ENCODE measurements at regions not wholly inside any gene's neighbourhood (a gene's known extent, or its start where the extent isn't known, plus 50 kb on each side); places are given as distances from the start of the nearest gene placed in this dataset.

DNA sequence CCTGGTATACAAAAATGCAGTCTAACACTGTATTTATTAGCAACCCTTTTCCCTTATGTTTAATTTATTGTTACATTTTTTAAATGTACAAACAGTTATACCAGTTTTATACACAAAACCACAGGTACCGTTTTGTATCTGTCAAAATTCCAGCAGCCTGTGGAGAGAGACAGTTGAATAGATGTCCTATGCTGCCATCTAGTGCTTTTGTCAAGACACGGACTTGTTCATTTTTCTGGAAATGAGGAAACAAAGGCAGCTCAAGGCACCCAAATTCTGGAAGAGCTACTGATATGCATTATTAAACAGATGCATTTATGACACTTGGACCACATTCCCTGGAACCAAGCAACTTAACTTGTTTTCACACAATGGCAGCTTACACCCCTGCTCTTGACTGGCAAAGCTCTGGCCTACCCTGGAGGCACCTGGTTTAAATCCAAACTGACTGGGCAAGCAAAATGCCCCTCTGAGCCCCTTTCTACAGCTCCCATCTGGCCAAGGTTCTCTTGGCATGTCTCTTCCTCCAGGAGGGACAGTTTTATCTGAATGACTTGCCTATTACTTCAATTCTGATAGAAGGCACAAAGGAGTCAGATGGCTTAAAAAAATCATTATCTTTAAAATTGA, 286.9 kb upstream of the PRKD1 start:
- no peak for TF ChIP-seq TAF1 (IDR thresholded peaks at IDR 0.05; ENCODE audit: borderline replicate concordance, insufficient read depth, low read length)
- no peak for TF ChIP-seq POLR2AphosphoS5 (IDR thresholded peaks at IDR 0.05; ENCODE audit: low read depth, low read length)
- TF ChIP-seq REST (IDR thresholded peaks at IDR 0.05; ENCODE audit: insufficient read depth in 1 of 2, low read depth in 2 of 2, low read length in 2 of 2) = no peak
- no peak for TF ChIP-seq SIN3A (IDR thresholded peaks at IDR 0.05; ENCODE audit: borderline replicate concordance, insufficient read depth, low read length)
- no peak for TF ChIP-seq FOXP2 (optimal IDR thresholded peaks at IDR 0.05; ENCODE audit: borderline replicate concordance, extremely low read depth, extremely low read length, insufficient read depth)

- TF ChIP-seq FOXP2 (optimal IDR thresholded peaks at IDR 0.05; ENCODE audit: borderline replicate concordance, extremely low read depth, extremely low read length, insufficient read depth) (no peak), REST (IDR thresholded peaks at IDR 0.05; ENCODE audit: insufficient read depth in 1 of 2, low read depth in 2 of 2, low read length in 2 of 2) (no peak), SIN3A (IDR thresholded peaks at IDR 0.05; ENCODE audit: borderline replicate concordance, insufficient read depth, low read length) (no peak)
Measured at GRCh38 chr14:30218907-30219306, 291.3 kb upstream of the PRKD1 start.

- no peak for TF ChIP-seq FOXP2 (optimal IDR thresholded peaks at IDR 0.05; ENCODE audit: borderline replicate concordance, extremely low read depth, extremely low read length, insufficient read depth)
- no peak for TF ChIP-seq REST (IDR thresholded peaks at IDR 0.05; ENCODE audit: insufficient read depth in 1 of 2, low read depth in 2 of 2, low read length in 2 of 2)
- TF ChIP-seq POLR2AphosphoS5 (IDR thresholded peaks at IDR 0.05; ENCODE audit: low read depth, low read length) = no peak
- no peak for TF ChIP-seq TAF1 (IDR thresholded peaks at IDR 0.05; ENCODE audit: borderline replicate concordance, insufficient read depth, low read length)
- TF ChIP-seq SIN3A (IDR thresholded peaks at IDR 0.05; ENCODE audit: borderline replicate concordance, insufficient read depth, low read length) = no peak
Measured at GRCh38 chr14:30221546-30221945, 293.9 kb upstream of the PRKD1 start.

DNA sequence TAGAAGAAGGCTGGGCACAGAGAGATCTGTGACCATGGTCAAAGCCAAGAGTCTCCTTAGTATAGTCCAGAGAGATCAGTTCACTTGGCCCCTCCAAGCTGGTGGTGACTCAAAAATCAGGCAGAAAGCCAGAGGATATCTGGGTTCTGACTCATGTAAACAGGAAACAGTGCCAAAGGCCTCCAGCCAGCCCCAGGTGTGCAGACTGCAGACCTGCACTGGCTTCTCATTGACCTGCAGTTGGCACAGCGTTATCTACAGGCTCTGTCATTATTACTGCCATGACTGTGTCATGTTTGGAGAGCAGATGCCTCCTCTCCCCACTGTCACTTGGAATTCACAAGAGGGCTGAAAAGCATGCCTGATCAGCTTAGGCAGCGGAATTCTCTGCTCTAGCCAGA, 295.7 kb upstream of the PRKD1 start:
- peak; percentile 67 for TF ChIP-seq FOXP2 (optimal IDR thresholded peaks at IDR 0.05; ENCODE audit: borderline replicate concordance, extremely low read depth, extremely low read length, insufficient read depth)
- TF ChIP-seq TAF1 (IDR thresholded peaks at IDR 0.05; ENCODE audit: borderline replicate concordance, insufficient read depth, low read length) = no peak
- TF ChIP-seq POLR2AphosphoS5 (IDR thresholded peaks at IDR 0.05; ENCODE audit: low read depth, low read length) = no peak
- no peak for TF ChIP-seq REST (IDR thresholded peaks at IDR 0.05; ENCODE audit: insufficient read depth in 1 of 2, low read depth in 2 of 2, low read length in 2 of 2)
- no peak for TF ChIP-seq SIN3A (IDR thresholded peaks at IDR 0.05; ENCODE audit: borderline replicate concordance, insufficient read depth, low read length)

GRCh38 chr14:30223966-30224365, 296.3 kb upstream of the PRKD1 start:
- TF ChIP-seq SIN3A (IDR thresholded peaks at IDR 0.05; ENCODE audit: borderline replicate concordance, insufficient read depth, low read length) (no peak), POLR2AphosphoS5 (IDR thresholded peaks at IDR 0.05; ENCODE audit: low read depth, low read length) (no peak), FOXP2 (optimal IDR thresholded peaks at IDR 0.05; ENCODE audit: borderline replicate concordance, extremely low read depth, extremely low read length, insufficient read depth) (no peak), TAF1 (IDR thresholded peaks at IDR 0.05; ENCODE audit: borderline replicate concordance, insufficient read depth, low read length) (no peak), REST (IDR thresholded peaks at IDR 0.05; ENCODE audit: insufficient read depth in 1 of 2, low read depth in 2 of 2, low read length in 2 of 2) (no peak)
